Ishikawa (cell line): ENCODE measurements at regions not wholly inside any gene's neighbourhood (a gene's known extent, or its start where the extent isn't known, plus 50 kb on each side); places are given as distances from the start of the nearest gene placed in this dataset.

Experiments
- CEBPB ChIP-seq: IDR thresholded peaks from 2 replicates; pipeline ENCODE4 v1.6.1; 2012
- CREB1 ChIP-seq: IDR thresholded peaks from 2 replicates; pipeline ENCODE4 v1.6.1; 2012; ENCODE audit warnings: low read depth
- EGR1 ChIP-seq: IDR thresholded peaks from 2 replicates; pipeline ENCODE4 v1.6.1; 2012
- EP300 ChIP-seq: IDR thresholded peaks from 2 replicates; pipeline ENCODE4 v1.6.1; 2012; ENCODE audit warnings: borderline replicate concordance
- FOXM1 ChIP-seq: IDR thresholded peaks from 2 replicates; pipeline ENCODE4 v1.6.1; 2012; ENCODE audit warnings: low read depth, borderline replicate concordance
- MAX ChIP-seq: IDR thresholded peaks from 2 replicates; pipeline ENCODE4 v1.6.1; 2012
- NFIC ChIP-seq: IDR thresholded peaks from 2 replicates; pipeline ENCODE4 v1.6.1; 2012
- RAD21 ChIP-seq: IDR thresholded peaks from 2 replicates; pipeline ENCODE4 v1.6.1; 2012; ENCODE audit warnings: low read depth
- REST ChIP-seq: IDR thresholded peaks from 2 replicates; pipeline ENCODE4 v1.6.1; 2012; ENCODE audit warnings: low read depth, mild to moderate bottlenecking
- TAF1 ChIP-seq: IDR thresholded peaks from 2 replicates; pipeline ENCODE4 v1.6.1; 2012; ENCODE audit warnings: low read depth, mild to moderate bottlenecking
- TCF12 ChIP-seq: IDR thresholded peaks from 2 replicates; pipeline ENCODE4 v1.6.1; 2012; ENCODE audit warnings: low read depth
- TEAD4 ChIP-seq: IDR thresholded peaks from 2 replicates; pipeline ENCODE4 v1.6.1; 2012
- USF1 ChIP-seq: IDR thresholded peaks from 2 replicates; pipeline ENCODE4 v1.6.1; 2012
- YY1 ChIP-seq: IDR thresholded peaks from 2 replicates; pipeline ENCODE4 v1.6.1; 2012; ENCODE audit warnings: low read depth
- ZBTB7A ChIP-seq: IDR thresholded peaks from 2 replicates; pipeline ENCODE4 v1.6.1; 2012; ENCODE audit warnings: low read depth

GRCh38 chr9:30758726-30759446 lies 1625.6 kb upstream of the ACO1 start:
- TF ChIP-seq ZBTB7A (no peak), EP300 (no peak)

GRCh38 chr9:30765318-30765717 lies 1619.1 kb upstream of the ACO1 start:
- no peak for TF ChIP-seq EGR1
- TF ChIP-seq ZBTB7A = no peak
- no peak for TF ChIP-seq TEAD4
- no peak for TF ChIP-seq FOXM1
- TF ChIP-seq USF1 = no peak
- TF ChIP-seq CEBPB = no peak
- no peak for TF ChIP-seq EP300
- no peak for TF ChIP-seq NFIC
- TF ChIP-seq RAD21 = no peak
- no peak for TF ChIP-seq TCF12
- TF ChIP-seq CREB1 = no peak
- no peak for TF ChIP-seq MAX
- no peak for TF ChIP-seq YY1
- no peak for TF ChIP-seq TAF1
- no peak for TF ChIP-seq REST

- TF ChIP-seq TEAD4 = no peak
- TF ChIP-seq EGR1 = no peak
- no peak for TF ChIP-seq CREB1
- TF ChIP-seq TAF1 = no peak
- no peak for TF ChIP-seq FOXM1
- TF ChIP-seq RAD21 = no peak
- TF ChIP-seq YY1 = no peak
- no peak for TF ChIP-seq USF1
- TF ChIP-seq NFIC = no peak
- TF ChIP-seq TCF12 = no peak
- no peak for TF ChIP-seq REST
- no peak for TF ChIP-seq EP300
- TF ChIP-seq CEBPB = no peak
- no peak for TF ChIP-seq ZBTB7A
- TF ChIP-seq MAX = no peak
These were observed 1613.2 kb upstream of the ACO1 start for GRCh38 chr9:30771163-30771708.

GRCh38 chr9:30771760-30772159 lies 1612.7 kb upstream of the ACO1 start:
- TF ChIP-seq CEBPB (no peak), TCF12 (no peak), NFIC (no peak), REST (no peak), TEAD4 (no peak), TAF1 (no peak), MAX (no peak), CREB1 (no peak), EP300 (no peak), USF1 (no peak), RAD21 (no peak), EGR1 (no peak), YY1 (no peak), ZBTB7A (no peak), FOXM1 (no peak)
